GM18508 (cell line): ENCODE measurements at regions not wholly inside any gene's neighbourhood (a gene's known extent, or its start where the extent isn't known, plus 50 kb on each side); places are given as distances from the start of the nearest gene placed in this dataset.
A peak's percentile ranks its signal among the peaks of the same experiment; 100 is the strongest.

Experiments used
- ATAC-seq: cut with Tn5 transposase; IDR thresholded peaks from one replicate; pipeline ENCODE4 v1.9.1; 2021; ENCODE audit warnings: moderate number of reproducible peaks; ENCODE audit not compliant: insufficient read depth, unreplicated experiment

- ATAC-seq = no peak
These were observed 209.1 kb downstream of the CMPK2 start for GRCh38 chr2:6656633-6657032.

- no peak for ATAC-seq
These were observed 208.6 kb downstream of the CMPK2 start for GRCh38 chr2:6657136-6657535.

GRCh38 chr2:6657855-6658254, 207.9 kb downstream of the CMPK2 start:
- peak; percentile 98 for ATAC-seq

- no peak for ATAC-seq
These were observed 201.2 kb downstream of the CMPK2 start for GRCh38 chr2:6664332-6665061.

- ATAC-seq = no peak
These were observed 200.3 kb downstream of the CMPK2 start for GRCh38 chr2:6665093-6666045.

GRCh38 chr2:6667326-6667725, 198.4 kb downstream of the CMPK2 start:
- ATAC-seq = no peak

- ATAC-seq = no peak
These were observed 193.8 kb downstream of the CMPK2 start for GRCh38 chr2:6671913-6672312.

GRCh38 chr2:6674381-6674780, 191.3 kb downstream of the CMPK2 start:
- no peak for ATAC-seq

GRCh38 chr2:6675791-6676190, 189.9 kb downstream of the CMPK2 start:
- no peak for ATAC-seq

GRCh38 chr2:6676241-6676640, 189.5 kb downstream of the CMPK2 start:
- no peak for ATAC-seq

- no peak for ATAC-seq
These were observed 188.9 kb downstream of the CMPK2 start for GRCh38 chr2:6676776-6677175.

GRCh38 chr2:6679471-6679870, 186.2 kb downstream of the CMPK2 start:
- no peak for ATAC-seq

GRCh38 chr2:6683516-6683915, 182.2 kb downstream of the CMPK2 start:
- no peak for ATAC-seq

- no peak for ATAC-seq
These were observed 180.3 kb downstream of the CMPK2 start for GRCh38 chr2:6685447-6685846.

GRCh38 chr2:6692056-6692455, 173.7 kb downstream of the CMPK2 start:
- ATAC-seq = no peak

GRCh38 chr2:6692819-6693218, 172.9 kb downstream of the CMPK2 start:
- ATAC-seq = no peak

GRCh38 chr2:6694555-6694954, 171.2 kb downstream of the CMPK2 start:
- no peak for ATAC-seq

GRCh38 chr2:6700335-6700734, 165.4 kb downstream of the CMPK2 start:
- ATAC-seq = no peak

- ATAC-seq = no peak
These were observed 161.6 kb downstream of the CMPK2 start for GRCh38 chr2:6704077-6704476.

GRCh38 chr2:6721395-6721794, 144.3 kb downstream of the CMPK2 start:
- ATAC-seq = no peak

- no peak for ATAC-seq
These were observed 143.1 kb downstream of the CMPK2 start for GRCh38 chr2:6722574-6722973.
